ENCODE measurements at regions not wholly inside any gene's neighbourhood (a gene's known extent, or its start where the extent isn't known, plus 50 kb on each side); places are given as distances from the start of the nearest gene placed in this dataset.

DNA sequence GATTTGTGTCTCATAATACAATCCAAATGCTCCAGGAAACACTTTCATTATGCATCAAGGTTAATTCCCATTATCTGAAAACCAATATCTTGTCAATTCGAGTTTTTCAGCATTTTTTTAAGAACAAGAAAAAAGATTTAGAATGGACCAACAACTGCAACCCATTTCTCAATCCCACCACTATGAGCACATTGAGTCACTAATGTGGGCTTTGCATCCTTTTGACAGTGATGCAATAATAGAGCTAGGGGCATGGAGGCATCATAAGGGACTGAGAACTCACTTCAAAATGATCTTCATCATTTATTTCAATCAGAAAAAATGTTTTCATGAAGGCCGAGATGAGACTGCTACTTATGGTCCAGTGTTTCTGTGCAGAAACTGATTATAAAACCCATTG is 74.8 kb upstream of the DEFB112 start:
- no peak for TF ChIP-seq EZH2phosphoT487 (IDR thresholded peaks at IDR 0.05; ENCODE audit: borderline replicate concordance)
- TF ChIP-seq, protein P1, sequence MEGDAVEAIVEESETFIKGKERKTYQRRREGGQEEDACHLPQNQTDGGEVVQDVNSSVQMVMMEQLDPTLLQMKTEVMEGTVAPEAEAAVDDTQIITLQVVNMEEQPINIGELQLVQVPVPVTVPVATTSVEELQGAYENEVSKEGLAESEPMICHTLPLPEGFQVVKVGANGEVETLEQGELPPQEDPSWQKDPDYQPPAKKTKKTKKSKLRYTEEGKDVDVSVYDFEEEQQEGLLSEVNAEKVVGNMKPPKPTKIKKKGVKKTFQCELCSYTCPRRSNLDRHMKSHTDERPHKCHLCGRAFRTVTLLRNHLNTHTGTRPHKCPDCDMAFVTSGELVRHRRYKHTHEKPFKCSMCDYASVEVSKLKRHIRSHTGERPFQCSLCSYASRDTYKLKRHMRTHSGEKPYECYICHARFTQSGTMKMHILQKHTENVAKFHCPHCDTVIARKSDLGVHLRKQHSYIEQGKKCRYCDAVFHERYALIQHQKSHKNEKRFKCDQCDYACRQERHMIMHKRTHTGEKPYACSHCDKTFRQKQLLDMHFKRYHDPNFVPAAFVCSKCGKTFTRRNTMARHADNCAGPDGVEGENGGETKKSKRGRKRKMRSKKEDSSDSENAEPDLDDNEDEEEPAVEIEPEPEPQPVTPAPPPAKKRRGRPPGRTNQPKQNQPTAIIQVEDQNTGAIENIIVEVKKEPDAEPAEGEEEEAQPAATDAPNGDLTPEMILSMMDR (conservative IDR thresholded peaks at IDR 0.05; ENCODE audit: low read length): no peak
- no peak overlapping the region for H2AFZ ChIP-seq (ENCODE audit: low read length)
- no peak overlapping the region for H3K9ac ChIP-seq (ENCODE audit: low read depth, low read length, poor library complexity, severe bottlenecking)
- H3K9me3 ChIP-seq (ENCODE audit: insufficient read depth, low read depth, low read length): no peaks in the 10 kb centered on the region
- no peaks in the 10 kb centered on the region for H3K36me3 ChIP-seq (ENCODE audit: insufficient read depth, low read length)
- no peaks in the 10 kb centered on the region for H3K9me2 ChIP-seq (replicated peaks; ENCODE audit: low read depth, low read length)
- no peaks in the 10 kb centered on the region for H4K20me1 ChIP-seq (ENCODE audit: insufficient read depth, low read length, poor library complexity, severe bottlenecking)
- no peaks in the 10 kb centered on the region for H3K27me3 ChIP-seq (ENCODE audit: insufficient read depth, low read length, poor library complexity, severe bottlenecking)
- H3K4me1 ChIP-seq (ENCODE audit: insufficient read depth, low read length, poor library complexity, severe bottlenecking): no peaks in the 10 kb centered on the region
- no peaks in the 10 kb centered on the region for H3F3A ChIP-seq (ENCODE audit: low read depth)
- no peaks in the 10 kb centered on the region for H3K79me2 ChIP-seq (ENCODE audit: insufficient read depth, low read length)
- H3K4me2 ChIP-seq (ENCODE audit: low read depth, low read length, poor library complexity, severe bottlenecking): no peak overlapping the region
- H3K4me3 ChIP-seq (ENCODE audit: low read length, poor library complexity, severe bottlenecking): no peak overlapping the region

- no peaks in the 10 kb centered on the region for H3K4me1 ChIP-seq (ENCODE audit: insufficient read depth, low read length, poor library complexity, severe bottlenecking)
- H3K4me3 ChIP-seq (ENCODE audit: low read length, poor library complexity, severe bottlenecking): no peak overlapping the region
- no peak overlapping the region for H3K9ac ChIP-seq (ENCODE audit: low read depth, low read length, poor library complexity, severe bottlenecking)
- no peaks in the 10 kb centered on the region for H3F3A ChIP-seq (ENCODE audit: low read depth)
- no peak for TF ChIP-seq EZH2phosphoT487 (IDR thresholded peaks at IDR 0.05; ENCODE audit: borderline replicate concordance)
- TF ChIP-seq, protein P1 (conservative IDR thresholded peaks at IDR 0.05; ENCODE audit: low read length): peak; percentile 54
- H3K36me3 ChIP-seq (ENCODE audit: insufficient read depth, low read length): no peaks in the 10 kb centered on the region
- no peaks in the 10 kb centered on the region for H3K9me2 ChIP-seq (replicated peaks; ENCODE audit: low read depth, low read length)
- no peak overlapping the region for H2AFZ ChIP-seq (ENCODE audit: low read length)
- no peaks in the 10 kb centered on the region for H4K20me1 ChIP-seq (ENCODE audit: insufficient read depth, low read length, poor library complexity, severe bottlenecking)
- no peaks in the 10 kb centered on the region for H3K79me2 ChIP-seq (ENCODE audit: insufficient read depth, low read length)
- no peaks in the 10 kb centered on the region for H3K9me3 ChIP-seq (ENCODE audit: insufficient read depth, low read depth, low read length)
- H3K27me3 ChIP-seq (ENCODE audit: insufficient read depth, low read length, poor library complexity, severe bottlenecking): no peaks in the 10 kb centered on the region
- H3K4me2 ChIP-seq (ENCODE audit: low read depth, low read length, poor library complexity, severe bottlenecking): no peak overlapping the region
Observed at GRCh38 chr6:50128420-50129005, 78.8 kb upstream of the DEFB112 start.

GRCh38 chr6:50135968-50136367 is 86.2 kb upstream of the DEFB112 start:
- TF ChIP-seq, protein P1 (conservative IDR thresholded peaks at IDR 0.05; ENCODE audit: low read length): no peak
- no peak for TF ChIP-seq EZH2phosphoT487 (IDR thresholded peaks at IDR 0.05; ENCODE audit: borderline replicate concordance)
- Histone ChIP-seq H3K4me3 (ENCODE audit: low read length, poor library complexity, severe bottlenecking) (no peak overlapping the region), H3K4me1 (ENCODE audit: insufficient read depth, low read length, poor library complexity, severe bottlenecking) (no peaks in the 10 kb centered on the region), H3K79me2 (ENCODE audit: insufficient read depth, low read length) (no peaks in the 10 kb centered on the region), H3K9me3 (ENCODE audit: insufficient read depth, low read depth, low read length) (no peaks in the 10 kb centered on the region), H4K20me1 (ENCODE audit: insufficient read depth, low read length, poor library complexity, severe bottlenecking) (no peaks in the 10 kb centered on the region), H2AFZ (ENCODE audit: low read length) (no peak overlapping the region), H3K4me2 (ENCODE audit: low read depth, low read length, poor library complexity, severe bottlenecking) (no peak overlapping the region), H3F3A (ENCODE audit: low read depth) (no peaks in the 10 kb centered on the region), H3K9me2 (replicated peaks; ENCODE audit: low read depth, low read length) (no peaks in the 10 kb centered on the region), H3K36me3 (ENCODE audit: insufficient read depth, low read length) (no peaks in the 10 kb centered on the region), H3K9ac (ENCODE audit: low read depth, low read length, poor library complexity, severe bottlenecking) (no peak overlapping the region), H3K27me3 (ENCODE audit: insufficient read depth, low read length, poor library complexity, severe bottlenecking) (no peaks in the 10 kb centered on the region)

All from Loucy (cell line).